KBM-7 (cell line): ENCODE measurements at regions not wholly inside any gene's neighbourhood (a gene's known extent, or its start where the extent isn't known, plus 50 kb on each side); places are given as distances from the start of the nearest gene placed in this dataset.
"Not testable (repeated sequence)": the region's sequence is repeated elsewhere in the genome, so short reads cannot be mapped to it uniquely, and the experiment has no call there.

ENCODE experiments used
- DNase-seq: peaks from one replicate; pipeline ENCODE4 v3.0.0-alpha.2; 2015
- in situ Hi-C: fragments of 300-500 bp; cut with MboI; formaldehyde crosslinking; loops from 2 replicates; pipeline ENCODE4 v1.14.3; 2020; ENCODE audit warnings: low sequenced_read_pairs, low pct_unique_long_range_greater_than_20kb, mixed read lengths

DNA sequence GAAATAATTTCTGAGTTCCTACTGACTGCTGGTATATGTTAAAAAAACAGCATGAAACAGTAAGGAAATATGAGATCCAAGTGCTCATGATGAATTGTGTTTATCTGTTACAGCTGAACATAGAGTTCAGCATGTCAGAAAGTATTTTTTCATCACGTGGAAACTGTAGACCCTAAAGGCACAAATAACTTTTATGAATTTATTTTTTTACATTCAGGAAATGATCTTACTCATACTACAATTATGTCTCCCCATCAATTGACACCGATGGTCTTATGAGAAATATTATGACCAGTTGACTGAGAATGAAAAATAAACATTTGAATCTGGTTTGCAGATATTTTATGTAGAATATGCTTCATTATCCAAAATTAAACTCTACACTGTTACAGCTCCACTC, 283.1 kb upstream of the SPANXN4 start:
- no peak for DNase-seq
- in situ Hi-C loops = no loop called here

DNA sequence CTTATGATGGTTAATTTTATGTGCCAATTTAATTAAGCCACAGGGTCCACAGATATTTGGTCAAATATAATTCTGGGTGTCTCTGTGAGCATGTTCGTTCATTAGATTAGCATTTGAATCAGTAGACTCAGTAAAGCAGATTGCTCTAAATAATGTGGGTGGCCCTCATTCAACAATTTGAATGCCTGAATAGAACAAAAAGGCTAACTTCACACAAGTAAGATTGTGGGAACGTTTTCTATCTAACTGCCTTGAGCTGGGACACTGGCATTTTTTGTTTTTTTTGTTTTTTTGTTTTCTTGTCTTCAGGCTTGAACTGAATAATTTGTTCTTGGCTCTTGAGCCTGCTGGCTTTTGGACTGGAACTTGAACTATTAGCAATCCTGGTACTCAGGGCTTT, 292.4 kb upstream of the SPANXN4 start:
- in situ Hi-C loops = no loop called here
- DNase-seq = no peak

DNA sequence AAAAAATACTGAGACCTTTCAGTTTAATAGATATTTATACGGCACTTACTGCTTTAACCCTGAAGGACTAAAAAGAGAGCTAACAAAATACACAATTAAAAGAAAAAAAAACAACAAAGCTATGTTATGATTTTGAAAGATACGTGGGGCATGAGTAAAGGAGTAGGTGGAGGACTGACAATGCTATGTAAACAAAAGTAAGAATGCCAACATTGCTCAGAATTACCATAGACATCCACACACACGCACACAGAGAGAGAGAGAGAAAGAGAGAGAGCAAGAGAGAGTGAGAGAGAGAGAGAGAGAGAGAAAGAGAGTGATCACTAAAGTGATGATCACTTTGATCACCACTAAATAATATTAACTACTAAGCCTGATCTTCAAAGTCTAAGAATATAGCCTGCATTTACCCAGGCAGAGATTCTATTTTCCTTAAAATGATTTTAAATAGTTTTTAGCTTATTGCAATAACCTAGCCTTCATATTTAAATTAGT, 313.9 kb upstream of the SPANXN4 start:
- in situ Hi-C loops = no loop called here
- DNase-seq = no peak

DNA sequence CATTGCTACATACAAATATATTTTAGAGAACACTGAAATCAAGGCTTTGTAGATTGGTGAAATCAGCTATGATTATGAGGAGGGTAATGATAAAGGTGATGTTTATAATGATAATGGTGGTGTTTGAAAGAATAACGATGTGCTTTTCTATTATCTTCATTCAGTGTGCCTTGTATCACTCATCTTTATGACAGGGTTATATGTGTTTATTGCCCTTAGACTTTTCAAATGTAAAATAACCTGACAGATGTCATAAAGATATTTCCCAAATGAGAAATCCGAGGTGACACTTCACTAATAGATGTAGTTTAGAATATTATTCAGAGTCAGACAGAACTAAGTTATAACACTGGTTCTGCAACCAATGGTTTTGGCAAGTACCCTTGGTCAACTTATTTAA, 323.0 kb upstream of the SPANXN4 start:
- no peak for DNase-seq
- in situ Hi-C loops = no loop called here

DNA sequence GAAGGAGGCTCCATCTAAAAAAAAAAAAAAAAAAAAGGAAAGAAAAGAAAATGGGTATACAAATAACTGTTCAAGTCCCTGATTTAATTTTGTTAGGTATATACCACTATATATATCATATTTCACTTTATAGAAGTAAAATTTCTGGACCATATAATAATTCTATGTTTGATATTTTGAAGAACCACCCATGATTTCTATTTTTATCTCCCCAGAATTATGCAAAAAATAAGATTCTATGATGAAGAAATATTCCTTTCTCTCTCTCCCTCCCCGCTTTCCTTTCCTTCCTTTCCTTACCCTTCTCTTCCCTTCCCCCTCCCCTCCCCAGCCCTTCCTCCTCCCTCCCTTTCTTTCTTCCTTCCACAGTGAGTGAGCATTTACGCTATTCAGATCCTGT, 337.5 kb upstream of the SPANXN4 start:
- no peak for DNase-seq
- in situ Hi-C loops = no loop called here

DNA sequence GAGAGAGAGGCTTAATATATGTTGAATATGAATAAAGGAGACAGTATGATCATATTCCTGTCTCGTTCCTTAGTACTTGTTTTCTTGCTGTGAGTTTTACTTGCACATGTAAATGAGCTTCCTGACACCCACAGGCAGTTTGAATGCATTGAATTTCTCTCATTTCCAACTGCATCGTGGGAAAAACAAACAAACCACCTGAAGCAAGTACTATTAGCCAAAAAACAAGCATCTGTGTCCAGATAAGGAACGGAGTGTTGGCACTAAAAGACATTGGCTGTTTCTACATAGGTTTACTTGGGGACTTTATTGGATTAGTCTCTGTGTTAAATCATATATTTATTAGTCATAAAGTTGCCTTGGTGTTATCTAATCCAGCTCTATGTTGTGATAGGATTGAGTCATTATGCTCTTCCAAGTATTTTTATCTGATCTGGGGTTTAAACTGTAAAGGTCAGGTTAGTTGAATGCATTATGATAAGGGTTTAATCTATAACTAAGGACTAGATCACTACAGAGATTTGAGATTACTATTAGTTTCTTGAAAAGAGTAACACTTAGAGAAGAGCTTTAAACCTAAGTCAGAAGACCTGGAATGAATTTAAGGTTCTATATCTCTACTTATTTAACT, 339.0 kb upstream of the SPANXN4 start:
- in situ Hi-C loops = no loop called here
- no peak for DNase-seq

DNA sequence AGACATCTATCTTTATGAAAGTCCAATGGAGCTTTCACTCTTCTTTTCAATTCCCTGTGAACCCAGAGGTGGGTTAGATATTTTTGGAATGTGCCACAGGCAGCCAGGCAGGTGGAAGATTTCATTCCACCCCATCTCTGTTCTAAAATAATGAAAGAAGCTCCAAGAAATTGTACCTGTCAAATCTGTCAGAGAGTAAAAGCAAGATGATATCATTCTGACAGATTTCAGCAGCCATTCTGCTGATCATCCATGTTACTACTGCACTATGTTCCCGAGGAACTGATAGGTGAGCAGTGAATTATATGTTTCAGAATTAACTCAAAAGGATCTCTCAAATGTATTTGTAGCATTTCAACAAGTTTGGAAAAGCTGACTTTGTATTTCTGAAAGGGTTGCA, 339.5 kb upstream of the SPANXN4 start:
- no peak for DNase-seq
- in situ Hi-C loops = no loop called here

DNA sequence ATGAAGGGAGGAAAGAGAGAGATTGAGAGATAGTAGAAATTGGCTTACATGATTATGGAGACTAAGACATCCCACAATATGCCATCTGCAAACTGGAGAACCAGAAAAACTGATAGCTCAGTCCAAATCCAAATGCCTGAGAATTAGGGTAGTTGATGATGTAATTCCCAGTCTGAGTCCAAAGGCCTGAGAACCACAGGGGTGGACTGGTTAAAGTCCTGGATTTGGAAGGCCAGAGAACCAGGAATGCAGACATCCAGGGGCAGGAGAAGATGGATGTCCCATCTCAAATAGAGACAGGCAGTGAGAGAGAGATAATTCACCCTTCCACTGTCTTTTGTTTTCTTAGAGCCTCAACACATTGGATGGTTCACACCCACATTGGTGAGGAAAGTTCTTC, 345.7 kb upstream of the SPANXN4 start:
- in situ Hi-C loops = no loop called here
- DNase-seq = no peak

DNA sequence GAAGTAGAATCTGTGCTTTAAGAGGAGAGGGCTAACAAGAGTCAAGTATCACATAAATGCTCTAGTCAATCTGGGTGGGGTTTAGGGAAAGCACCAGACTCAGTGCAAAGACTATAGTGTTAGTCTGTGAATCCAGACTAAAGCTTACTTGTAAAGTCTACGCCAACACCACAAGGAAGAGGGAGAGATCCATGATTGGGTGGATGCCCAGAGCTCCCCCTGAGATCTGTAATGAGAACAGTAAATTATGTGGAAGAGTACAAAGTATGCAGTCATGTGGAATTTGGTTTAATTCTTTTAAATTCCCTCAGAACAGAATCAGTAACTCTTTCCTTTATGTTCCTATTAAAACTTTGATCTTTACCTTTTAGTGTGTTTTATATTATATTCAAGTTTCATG, 354.7 kb upstream of the SPANXN4 start:
- no peak for DNase-seq
- in situ Hi-C loops = no loop called here

DNA sequence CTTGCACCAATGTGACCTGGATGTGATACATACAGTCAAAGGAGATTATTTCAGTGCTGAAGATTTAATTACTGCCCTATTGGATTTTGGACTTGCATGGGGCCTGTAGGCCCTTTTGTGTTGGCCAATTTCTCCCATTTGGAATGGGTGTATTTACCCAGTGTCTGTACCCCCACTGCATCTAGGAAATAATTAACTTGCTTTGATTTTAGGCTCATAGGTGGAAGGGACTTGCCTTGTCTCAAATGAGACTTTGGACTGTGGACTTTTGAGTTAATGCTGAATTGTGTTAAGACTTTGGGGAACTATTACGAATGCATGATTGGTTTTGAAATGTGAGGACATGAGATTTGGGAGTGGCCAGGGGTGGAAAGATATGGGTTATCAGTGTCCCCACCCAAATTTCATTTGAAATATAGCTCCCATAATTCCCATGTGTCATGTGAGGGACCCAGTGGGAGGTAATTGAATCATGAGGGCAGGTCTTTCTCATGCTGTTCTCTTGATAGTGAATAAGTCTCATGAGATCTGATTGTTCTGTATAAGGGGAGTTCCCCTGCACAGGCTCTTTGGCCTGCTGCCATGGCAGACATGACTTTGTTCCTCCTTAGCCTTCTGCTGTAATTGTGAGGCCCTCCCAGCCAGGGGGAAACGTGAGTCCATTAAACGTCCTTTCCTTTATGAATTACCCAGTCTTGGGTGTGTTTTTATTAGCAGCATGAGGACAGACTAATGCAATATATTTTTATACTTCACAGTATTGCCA, 362.2 kb upstream of the SPANXN4 start:
- in situ Hi-C loops = no loop called here
- no peak for DNase-seq

DNA sequence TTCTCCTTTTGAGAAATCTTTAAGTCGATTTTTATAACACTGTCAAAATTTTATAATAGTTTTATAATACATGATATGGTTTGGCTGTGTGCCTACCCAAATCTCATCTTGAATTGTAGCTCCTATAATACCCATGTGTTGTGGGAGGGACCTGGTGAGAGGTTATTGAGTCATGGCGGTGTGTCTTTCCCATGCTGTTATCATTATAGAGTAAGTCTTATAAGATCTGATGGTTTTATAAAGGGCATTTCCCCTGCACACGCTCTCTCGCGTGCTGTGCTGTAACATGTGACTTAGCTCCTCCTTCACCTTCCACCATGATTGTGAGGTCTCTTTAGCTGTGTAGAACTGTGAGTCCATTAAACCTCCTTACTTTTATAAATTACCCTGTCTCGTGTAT, 364.0 kb upstream of the SPANXN4 start:
- in situ Hi-C loops = no loop called here
- DNase-seq = no peak

DNA sequence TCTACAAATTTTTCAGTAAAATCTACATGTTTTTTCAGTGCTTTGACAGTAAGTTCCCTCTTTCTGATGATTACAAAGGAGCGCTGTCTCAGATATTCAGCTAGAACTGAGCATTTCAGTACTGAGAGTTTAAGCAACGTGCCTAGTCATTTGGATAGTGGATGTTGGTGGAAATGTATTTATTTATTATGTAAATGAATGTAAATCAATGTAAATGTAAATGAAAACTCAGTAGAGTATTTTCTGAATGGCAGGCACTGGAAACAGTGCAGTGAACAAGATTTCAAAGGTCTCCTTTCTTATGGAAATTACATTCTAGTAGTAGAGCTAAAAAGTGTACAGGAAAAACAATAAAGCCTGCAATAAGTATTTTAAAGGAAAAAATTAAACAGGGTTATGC, 370.2 kb upstream of the SPANXN4 start:
- in situ Hi-C loops = no loop called here
- DNase-seq = no peak

DNA sequence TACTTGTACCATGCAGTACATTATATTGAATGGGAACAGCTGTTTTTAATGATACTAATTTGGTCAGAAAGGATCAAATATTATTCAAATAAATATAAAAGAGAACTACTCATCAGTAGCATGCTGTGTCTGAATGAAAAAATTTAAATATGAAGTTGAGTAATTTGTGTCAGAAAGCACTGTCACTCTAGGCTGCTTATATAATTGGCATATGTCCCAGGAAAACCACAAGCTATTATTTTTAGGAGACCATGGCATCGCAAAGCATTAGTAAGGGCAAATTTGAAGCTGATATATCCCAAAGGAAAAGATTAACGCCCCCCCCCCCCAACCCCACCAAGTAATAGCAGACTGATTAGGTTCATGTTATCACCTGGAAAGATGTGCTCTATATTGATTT, 388.5 kb upstream of the SPANXN4 start:
- DNase-seq = no peak
- in situ Hi-C loops = no loop called here

DNA sequence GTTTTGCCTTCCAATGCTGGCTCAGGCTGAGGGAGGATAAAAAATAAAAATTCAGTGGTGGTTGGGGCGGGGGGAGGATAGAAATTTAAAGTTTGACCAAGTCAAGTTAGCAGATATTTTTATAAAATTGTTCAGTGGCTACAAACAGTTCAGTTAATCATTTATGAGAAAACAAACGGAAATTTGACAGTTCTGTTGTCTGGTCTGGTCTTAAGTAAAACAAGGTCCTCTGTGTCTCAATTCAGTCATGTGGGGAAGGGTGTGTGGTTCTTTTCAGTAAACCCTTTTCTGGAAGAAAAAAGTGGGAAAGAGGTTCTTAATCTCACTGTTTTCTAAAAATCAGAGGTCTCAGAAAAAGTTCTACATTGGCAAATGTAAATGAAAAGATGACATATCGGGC, 409.1 kb upstream of the SPANXN4 start:
- no peak for DNase-seq
- in situ Hi-C loops = no loop called here

DNA sequence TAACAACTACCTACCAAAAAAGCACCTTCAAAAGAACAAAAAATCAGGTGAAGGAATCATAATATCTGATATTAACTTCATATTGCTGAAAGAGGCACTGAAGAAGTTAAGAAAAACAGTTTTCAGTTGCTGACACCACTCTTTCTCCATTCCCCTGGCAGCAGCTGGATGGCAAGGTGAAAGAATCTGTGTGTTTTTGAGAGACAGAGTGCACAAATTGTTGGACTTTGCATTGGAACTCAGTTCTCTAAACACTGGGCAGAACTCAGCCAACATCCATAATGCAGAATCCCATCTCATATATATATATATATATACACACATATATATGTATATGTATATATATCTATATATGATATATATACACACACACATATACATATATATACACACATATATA, 408.3 kb upstream of the MAGEC2 start:
- in situ Hi-C loops = no loop called here
- no peak for DNase-seq

DNA sequence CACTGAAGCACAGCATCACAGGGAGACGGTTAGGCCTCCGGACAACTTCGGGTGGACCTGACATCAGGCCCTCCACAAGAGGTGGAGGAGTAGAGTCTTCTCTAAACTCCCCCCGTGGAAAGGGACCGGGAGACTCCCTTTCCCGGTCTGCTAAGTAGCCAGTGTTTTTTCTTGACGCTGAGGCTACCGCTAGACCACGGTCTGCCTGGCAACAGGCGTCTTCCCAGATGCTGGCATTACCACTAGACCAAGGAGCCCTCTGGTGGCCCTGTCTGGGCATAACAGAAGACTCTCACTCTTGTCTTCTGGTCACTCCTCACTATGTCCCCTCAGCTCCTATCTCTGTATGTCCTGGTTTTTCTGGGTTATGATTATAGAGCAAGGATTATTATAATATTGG, 401.5 kb upstream of the MAGEC2 start:
- peak; percentile 1 for DNase-seq
- in situ Hi-C loops = not testable (repeated sequence)

DNA sequence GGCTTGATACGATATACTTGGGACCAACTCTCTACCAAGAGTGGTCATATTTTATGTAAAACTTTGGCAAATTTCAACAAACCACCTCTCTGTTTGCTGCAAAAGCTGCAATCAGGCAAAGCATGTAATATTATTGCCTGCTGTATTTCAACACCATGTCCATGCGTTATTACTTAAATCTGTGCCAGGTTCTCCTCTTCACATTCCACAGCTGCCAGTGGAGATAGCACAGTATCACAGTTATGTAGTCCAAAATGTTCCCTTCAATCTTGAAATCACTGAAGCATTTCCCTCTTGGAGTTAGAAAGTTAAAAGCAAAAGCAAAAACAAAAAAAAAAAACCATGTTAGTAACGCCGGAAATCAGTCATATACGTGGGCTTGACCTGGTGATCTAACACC, 396.7 kb upstream of the MAGEC2 start:
- in situ Hi-C loops = no loop called here
- no peak for DNase-seq

DNA sequence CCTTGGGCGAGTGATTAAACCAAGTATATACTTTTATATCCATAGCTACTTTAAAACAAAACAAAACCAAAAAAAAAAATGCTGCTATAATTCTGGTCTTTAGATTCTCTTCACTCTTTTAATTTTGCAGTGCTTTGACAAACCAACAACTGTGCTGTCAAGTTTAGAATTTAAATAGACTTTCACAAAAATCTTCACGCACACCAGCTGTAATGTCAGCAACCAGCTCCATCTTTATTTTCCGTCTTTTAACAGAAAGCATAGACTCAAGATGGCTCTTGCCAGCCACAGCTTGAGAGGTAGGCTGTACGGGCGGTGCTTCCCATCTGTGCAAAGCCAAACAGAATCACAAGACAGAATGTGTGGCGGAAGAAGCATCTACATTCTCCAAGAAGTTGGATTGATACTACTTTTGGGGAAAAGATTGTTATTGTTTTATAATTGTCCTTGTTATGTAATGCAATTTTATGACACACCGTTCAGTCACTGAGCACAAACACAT, 388.3 kb upstream of the MAGEC2 start:
- DNase-seq = no peak
- in situ Hi-C loops = no loop called here

DNA sequence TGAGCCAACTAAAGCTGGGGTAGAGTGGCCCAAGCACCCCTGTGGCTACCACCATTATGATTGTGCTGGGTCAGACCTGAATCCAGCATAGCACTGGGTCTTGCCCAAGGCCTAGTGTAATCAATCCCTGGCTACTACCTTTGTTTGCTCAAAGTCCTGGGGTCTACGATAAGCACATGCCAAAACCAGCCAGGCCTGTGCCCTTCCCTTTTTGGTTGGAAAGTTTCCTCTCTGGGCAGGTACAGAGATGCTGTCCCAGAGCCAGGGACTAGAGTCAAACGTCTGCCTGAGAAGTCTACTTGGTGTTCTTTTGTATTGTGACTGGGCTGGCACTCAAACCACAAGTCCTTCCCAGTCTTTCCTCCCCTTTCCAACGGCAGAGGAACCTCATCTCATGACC, 371.5 kb upstream of the MAGEC2 start:
- no peak for DNase-seq
- in situ Hi-C loops = no loop called here

DNA sequence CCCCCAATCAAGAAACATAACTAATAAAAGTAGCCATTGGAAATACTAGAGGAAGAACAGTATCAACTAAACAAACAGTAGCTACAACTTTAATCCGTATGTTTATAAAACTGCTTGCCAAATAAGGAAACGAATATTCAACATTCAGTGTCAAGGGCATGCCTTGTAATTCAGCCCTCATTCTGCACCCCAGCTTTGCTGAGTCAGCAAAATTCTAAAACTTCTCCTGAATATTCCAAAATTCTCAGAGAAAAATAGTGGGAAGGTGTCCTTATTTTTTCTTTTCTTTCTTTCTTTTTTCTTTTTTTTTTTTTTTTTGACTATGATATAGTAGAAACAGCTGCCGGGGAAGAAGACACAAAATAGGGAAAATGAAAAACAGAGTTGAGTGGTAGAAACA, 344.8 kb upstream of the MAGEC2 start:
- DNase-seq = no peak
- in situ Hi-C loops = no loop called here

DNA sequence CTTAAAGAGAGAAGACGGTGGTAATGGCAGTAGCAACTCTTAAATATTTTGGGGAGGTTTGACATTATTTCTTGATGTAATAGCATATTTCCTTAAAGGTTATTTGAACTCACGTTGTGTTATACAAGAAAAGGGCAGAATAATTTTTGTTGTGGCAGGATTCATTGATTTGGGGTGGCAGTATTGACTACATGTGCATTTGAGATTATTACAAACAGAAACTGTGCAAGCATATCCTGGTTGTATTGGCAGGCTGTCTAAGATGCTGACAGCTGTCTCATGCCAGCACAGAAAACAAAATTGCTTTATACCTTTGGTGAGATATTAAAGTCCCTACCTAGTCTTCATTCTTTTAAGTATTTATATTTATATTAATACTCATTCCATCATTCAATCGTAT, 300.7 kb upstream of the MAGEC2 start:
- DNase-seq = no peak
- in situ Hi-C loops = no loop called here
